Activated CD8-positive, alpha-beta T cell treated with anti-CD3 and anti-CD28 coated beads, Interleukin-2, amount 10 ng/mL, durations not matched to agents 7 days and 5 days (primary cell): ENCODE measurements at regions not wholly inside any gene's neighbourhood (a gene's known extent, or its start where the extent isn't known, plus 50 kb on each side); places are given as distances from the start of the nearest gene placed in this dataset.

ENCODE experiments used
- ATAC-seq: fragments of 150-1000 bp; cut with Tn5 transposase; one replicate; pipeline ENCODE4 v1.10.0; 2021; ENCODE audit warnings: moderate library complexity
- CTCF ChIA-PET: fragments of 350-600 bp; sonication (Branson Sonifier 250); formaldehyde crosslinking; loops from one replicate; lab custom pipeline; 2021; ENCODE audit warnings: antibody characterized with exemption; lab: Charles Lee
- POLR2A ChIA-PET: fragments of 350-600 bp; sonication (Branson Sonifier 250); formaldehyde crosslinking; loops from one replicate; lab custom pipeline; 2021; ENCODE audit warnings: antibody characterized with exemption; lab: Charles Lee
- DNase-seq: peaks from one replicate; pipeline ENCODE4 v3.0.0-alpha.2; 2020
- H3K27ac Mint-ChIP-seq: one replicate; pipeline ENCODE4 v1.8.0; 2021; ENCODE audit warnings: mild to moderate bottlenecking, mixed read lengths
- H3K27me3 Mint-ChIP-seq: one replicate; pipeline ENCODE4 v1.8.0; 2021; ENCODE audit warnings: low read depth, mixed read lengths
- H3K36me3 Mint-ChIP-seq: one replicate; pipeline ENCODE4 v1.8.0; 2021; ENCODE audit warnings: low read depth, mixed read lengths
- H3K4me1 Mint-ChIP-seq: one replicate; pipeline ENCODE4 v1.8.0; 2021; ENCODE audit warnings: low read depth, mixed read lengths
- H3K4me3 Mint-ChIP-seq: one replicate; pipeline ENCODE4 v1.8.0; 2021; ENCODE audit warnings: mild to moderate bottlenecking, mixed read lengths
- H3K9me3 Mint-ChIP-seq: one replicate; pipeline ENCODE4 v1.8.0; 2022; ENCODE audit warnings: mixed read lengths; ENCODE audit not compliant: insufficient read depth

DNA sequence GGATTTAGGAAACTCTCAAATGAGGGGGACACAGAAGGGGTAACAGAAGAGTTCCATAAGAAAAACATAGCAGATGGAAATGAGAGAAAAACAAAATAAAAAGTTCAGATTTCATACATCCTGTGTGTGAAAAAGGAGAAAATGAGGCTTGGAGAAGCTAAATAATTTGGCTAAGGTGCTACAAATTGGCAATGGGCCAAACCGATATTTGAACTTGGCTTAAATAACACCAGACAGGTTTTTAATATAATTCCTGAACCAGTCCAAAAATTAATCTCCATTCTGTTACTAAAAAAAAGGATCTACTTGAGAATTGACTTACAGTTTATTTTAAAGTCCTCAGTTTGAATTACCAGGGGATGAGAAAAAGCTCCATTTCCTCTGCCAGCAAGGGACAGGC is 342.9 kb upstream of the DPH6 start:
- Mint-ChIP-seq H3K27me3 (no peaks in the 10 kb centered on the region), H3K4me1 (no peaks in the 10 kb centered on the region), H3K36me3 (no peaks in the 10 kb centered on the region), H3K27ac (no peak overlapping the region), H3K9me3 (no peaks in the 10 kb centered on the region), H3K4me3 (no peak overlapping the region)
- no peak for ATAC-seq
- DNase-seq, result no peak
- CTCF ChIA-PET, result no interaction called here
- POLR2A ChIA-PET, result no interaction called here

DNA sequence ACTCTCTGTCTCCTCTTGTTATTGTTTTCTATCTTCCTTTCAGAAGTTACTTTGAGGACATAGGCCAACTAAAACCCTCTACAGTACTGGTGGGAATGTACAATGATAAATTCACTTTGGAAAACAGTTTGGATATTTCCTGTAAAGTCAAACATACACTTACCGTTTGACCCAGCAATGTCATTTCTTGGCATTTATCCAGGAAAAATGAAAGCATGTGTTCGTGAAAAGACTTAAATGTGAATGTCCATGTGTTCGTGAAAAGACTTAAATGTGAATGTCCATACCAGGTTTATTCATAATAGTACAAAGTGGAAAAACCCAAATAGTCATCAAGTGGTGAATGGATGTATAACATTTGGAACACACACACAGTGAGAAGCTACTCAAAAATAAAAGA is 361.5 kb upstream of the DPH6 start:
- Mint-ChIP-seq H3K36me3 (no peaks in the 10 kb centered on the region), H3K4me1 (no peaks in the 10 kb centered on the region), H3K9me3 (no peaks in the 10 kb centered on the region), H3K27me3 (no peaks in the 10 kb centered on the region), H3K4me3 (no peak overlapping the region), H3K27ac (no peak overlapping the region)
- ATAC-seq, result no peak
- POLR2A ChIA-PET, result no interaction called here
- CTCF ChIA-PET, result no interaction called here
- DNase-seq, result no peak

DNA sequence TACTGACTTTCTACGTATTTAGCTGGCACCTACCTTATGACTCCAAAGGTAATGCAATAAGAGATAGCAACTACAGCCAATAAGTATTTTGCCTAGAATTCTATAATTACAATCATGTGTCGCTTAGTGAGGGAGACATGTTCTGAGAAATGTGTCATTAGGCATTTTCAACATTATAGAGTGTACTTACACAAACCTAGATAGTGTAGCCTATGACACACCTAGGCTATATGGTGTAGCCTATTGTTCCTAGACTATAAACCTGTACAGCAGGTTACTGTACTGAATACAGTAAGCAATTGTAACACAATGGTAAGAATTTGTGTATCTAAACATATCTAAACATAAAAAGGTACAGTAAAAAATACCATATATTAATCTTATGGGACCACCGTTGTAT is 363.4 kb upstream of the DPH6 start:
- no peak for DNase-seq
- no peak overlapping the region for H3K27ac Mint-ChIP-seq
- CTCF ChIA-PET, result no interaction called here
- H3K36me3 Mint-ChIP-seq, result no peaks in the 10 kb centered on the region
- no peaks in the 10 kb centered on the region for H3K4me1 Mint-ChIP-seq
- POLR2A ChIA-PET, result no interaction called here
- H3K27me3 Mint-ChIP-seq, result no peaks in the 10 kb centered on the region
- ATAC-seq, result no peak
- no peaks in the 10 kb centered on the region for H3K9me3 Mint-ChIP-seq
- no peak overlapping the region for H3K4me3 Mint-ChIP-seq

DNA sequence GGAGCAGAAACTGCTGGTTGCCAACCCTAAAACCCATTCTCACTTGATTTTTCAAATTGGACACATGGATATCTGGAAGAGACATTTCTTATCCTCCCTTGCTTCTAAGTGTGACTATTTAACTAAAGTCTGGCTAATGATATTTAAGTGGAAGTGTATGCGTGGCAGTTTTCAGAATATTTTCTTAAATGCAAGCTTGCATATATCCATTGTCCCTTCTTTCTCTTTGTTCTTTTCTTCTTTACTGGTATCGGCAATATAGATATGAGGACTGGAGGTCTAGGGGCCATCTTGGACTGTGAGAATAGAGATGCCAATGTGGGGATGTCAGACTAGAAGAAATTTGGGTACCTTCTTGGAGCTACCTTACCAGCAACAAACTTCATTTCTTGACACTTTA is 364.3 kb upstream of the DPH6 start:
- ATAC-seq, result no peak
- CTCF ChIA-PET, result no interaction called here
- Mint-ChIP-seq H3K9me3 (no peaks in the 10 kb centered on the region), H3K27me3 (no peaks in the 10 kb centered on the region), H3K4me1 (no peaks in the 10 kb centered on the region), H3K27ac (no peak overlapping the region), H3K4me3 (no peak overlapping the region), H3K36me3 (no peaks in the 10 kb centered on the region)
- POLR2A ChIA-PET, result no interaction called here
- no peak for DNase-seq

DNA sequence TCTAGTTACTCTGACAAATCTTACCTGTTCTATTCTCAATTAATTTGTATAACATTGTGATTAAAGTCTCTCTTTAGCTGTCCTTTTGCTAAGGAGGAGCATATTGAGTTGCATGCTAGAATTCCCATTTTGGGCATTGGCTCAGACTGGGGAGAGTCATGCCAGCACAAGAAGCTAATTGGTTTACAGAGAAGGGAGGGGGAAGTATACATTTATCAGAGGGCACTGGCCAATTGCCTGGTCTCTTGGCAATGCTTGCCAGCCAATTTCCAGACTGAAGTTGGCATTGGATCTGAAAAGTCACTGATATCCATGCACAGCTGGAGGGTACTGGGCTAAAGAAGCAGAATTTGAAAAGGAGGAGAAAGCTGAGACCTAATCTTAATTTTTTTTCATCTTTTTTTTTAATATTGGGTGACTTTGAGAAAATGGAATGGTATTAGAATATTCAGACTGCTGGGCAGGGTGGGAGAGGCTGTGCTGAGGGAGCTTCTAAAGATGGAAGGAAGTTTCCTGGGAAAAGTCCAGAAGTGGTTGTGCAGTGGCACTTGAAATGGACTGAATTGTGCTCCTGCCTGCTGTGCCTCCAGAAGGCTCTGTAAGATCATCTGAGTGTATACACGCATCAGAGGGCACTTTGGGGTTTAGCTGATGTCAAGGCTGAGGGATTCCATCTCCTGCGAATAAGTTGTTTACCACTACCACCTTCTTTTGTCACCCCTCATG is 365.2 kb upstream of the DPH6 start:
- no peaks in the 10 kb centered on the region for H3K9me3 Mint-ChIP-seq
- no peaks in the 10 kb centered on the region for H3K4me1 Mint-ChIP-seq
- DNase-seq (no peak), ATAC-seq (no peak)
- CTCF ChIA-PET, result no interaction called here
- H3K36me3 Mint-ChIP-seq, result no peaks in the 10 kb centered on the region
- POLR2A ChIA-PET, result no interaction called here
- no peak overlapping the region for H3K4me3 Mint-ChIP-seq
- no peak overlapping the region for H3K27ac Mint-ChIP-seq
- H3K27me3 Mint-ChIP-seq, result no peaks in the 10 kb centered on the region

DNA sequence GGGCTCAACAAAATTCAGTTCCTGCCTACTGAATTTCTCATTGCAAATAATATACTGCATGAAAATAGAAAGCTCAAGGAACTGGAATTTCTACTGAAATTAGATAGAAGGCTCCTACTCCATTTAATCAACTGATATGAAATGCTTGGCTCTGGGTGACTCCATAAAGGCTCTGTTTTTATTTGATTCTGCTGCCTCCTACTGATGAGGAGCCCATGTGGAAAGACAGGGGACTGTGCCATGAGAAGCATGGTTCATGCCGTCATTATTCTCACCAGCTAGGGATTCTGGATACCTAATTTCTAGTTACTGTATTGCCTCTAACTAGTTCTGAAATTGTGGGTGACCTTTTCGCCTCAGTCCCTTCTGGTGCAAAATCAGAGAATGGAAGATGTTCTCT is 366.2 kb upstream of the DPH6 start:
- CTCF ChIA-PET, result no interaction called here
- no peaks in the 10 kb centered on the region for H3K27me3 Mint-ChIP-seq
- POLR2A ChIA-PET, result no interaction called here
- H3K4me3 Mint-ChIP-seq, result no peak overlapping the region
- no peaks in the 10 kb centered on the region for H3K4me1 Mint-ChIP-seq
- no peak overlapping the region for H3K27ac Mint-ChIP-seq
- DNase-seq, result no peak
- ATAC-seq, result no peak
- H3K36me3 Mint-ChIP-seq, result no peaks in the 10 kb centered on the region
- no peaks in the 10 kb centered on the region for H3K9me3 Mint-ChIP-seq

DNA sequence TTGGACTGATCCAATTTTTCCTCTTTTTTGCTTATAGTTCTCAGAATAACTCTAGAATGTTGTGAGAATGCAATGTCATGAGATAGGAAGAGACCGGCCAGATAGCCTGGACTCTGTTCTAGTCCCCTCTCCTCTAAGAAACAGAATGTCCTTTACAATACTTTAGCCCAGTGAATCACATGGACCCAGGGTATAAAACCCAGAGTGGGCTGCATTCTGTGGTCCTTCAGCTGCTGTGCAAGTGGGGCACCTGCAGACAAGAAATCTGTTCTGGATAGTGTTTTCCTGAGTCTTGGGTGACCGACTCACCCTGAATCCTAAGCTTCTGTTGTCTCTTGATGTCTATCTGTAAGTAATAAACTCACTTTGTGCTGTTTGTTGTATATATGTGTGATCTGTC is 368.6 kb upstream of the DPH6 start:
- Mint-ChIP-seq H3K27ac (no peak overlapping the region), H3K36me3 (no peaks in the 10 kb centered on the region), H3K27me3 (no peaks in the 10 kb centered on the region), H3K4me3 (no peak overlapping the region), H3K9me3 (peaks cover 4% of the 10 kb centered on the region), H3K4me1 (no peaks in the 10 kb centered on the region)
- POLR2A ChIA-PET, result no interaction called here
- CTCF ChIA-PET, result no interaction called here
- DNase-seq (no peak), ATAC-seq (no peak)

DNA sequence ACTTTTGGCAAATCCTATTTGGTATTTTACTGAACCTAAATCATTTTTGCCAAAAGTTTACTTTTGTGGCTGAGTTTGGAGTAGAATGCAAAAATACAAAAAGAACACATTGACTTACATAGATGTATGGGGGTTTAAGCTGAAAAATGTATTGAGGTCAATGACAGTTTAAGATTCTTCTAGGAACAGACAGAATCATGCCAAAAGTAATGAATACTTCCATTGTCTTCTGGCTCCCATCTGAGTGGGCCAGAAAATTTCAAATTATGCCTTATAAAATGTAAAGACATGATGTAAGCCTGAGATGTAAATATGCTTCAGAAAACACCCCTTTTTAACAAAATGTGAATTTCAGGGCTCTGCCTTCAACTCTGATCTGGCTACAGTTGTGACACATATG is 375.1 kb upstream of the DPH6 start:
- Mint-ChIP-seq H3K4me1 (no peaks in the 10 kb centered on the region), H3K36me3 (no peaks in the 10 kb centered on the region), H3K9me3 (peaks cover 4% of the 10 kb centered on the region), H3K4me3 (no peak overlapping the region), H3K27ac (no peak overlapping the region), H3K27me3 (no peaks in the 10 kb centered on the region)
- no peak for ATAC-seq
- ChIA-PET CTCF (no interaction called here), POLR2A (no interaction called here)
- no peak for DNase-seq

DNA sequence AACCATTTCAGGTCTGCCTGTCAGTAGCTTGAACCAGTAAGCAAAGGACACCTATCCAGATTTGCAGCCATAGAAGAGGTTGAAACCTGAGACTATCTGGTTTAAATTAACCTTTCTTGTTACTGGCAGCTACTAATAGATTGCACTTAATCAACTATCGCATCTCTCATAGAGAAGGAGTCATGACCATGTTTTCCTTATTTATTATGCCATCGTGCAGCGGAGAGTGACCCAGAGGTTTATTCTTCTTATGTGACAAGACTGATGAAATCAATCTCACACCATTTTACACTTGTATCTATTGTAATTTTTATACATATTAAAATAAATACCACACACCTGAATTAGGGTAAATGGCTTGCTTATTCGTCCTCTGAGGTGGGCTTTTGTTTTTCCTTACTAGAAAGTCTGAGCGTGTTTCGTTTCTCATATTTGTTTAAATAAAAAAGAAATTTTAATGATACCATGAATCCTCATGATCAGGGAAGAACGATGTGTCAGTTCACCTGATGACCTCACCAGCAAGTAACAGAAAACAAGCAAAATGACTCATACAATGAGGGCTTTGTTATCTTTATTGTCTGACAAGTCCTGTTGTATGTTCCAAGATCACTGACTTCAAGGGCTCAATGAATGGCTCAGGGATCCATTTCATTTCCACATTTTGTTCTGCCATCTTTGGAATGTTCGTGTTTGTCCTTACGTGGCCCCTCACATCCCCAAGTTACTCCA is 379.5 kb upstream of the DPH6 start:
- Mint-ChIP-seq H3K4me1 (no peaks in the 10 kb centered on the region), H3K9me3 (no peaks in the 10 kb centered on the region), H3K27ac (no peak overlapping the region), H3K36me3 (no peaks in the 10 kb centered on the region), H3K4me3 (no peak overlapping the region), H3K27me3 (no peaks in the 10 kb centered on the region)
- ATAC-seq (no peak), DNase-seq (no peak)
- ChIA-PET POLR2A (no interaction called here), CTCF (no interaction called here)

DNA sequence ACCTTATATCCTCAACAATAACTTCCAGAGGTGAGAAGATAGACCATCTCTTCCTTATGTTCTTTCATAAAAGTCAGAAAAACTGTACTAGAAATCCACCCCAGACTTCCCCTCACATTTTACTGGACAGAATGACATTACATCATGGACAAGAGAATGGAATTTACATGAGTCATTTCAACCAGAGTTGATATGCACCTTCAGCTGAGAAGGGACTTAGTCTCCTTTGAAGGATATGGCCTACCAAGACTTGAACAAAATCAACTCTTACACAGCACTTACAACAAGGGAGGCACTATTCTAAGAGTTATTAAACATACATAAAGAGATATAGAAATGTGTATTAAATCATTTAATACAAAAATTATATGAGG is 380.0 kb upstream of the DPH6 start:
- no peak for ATAC-seq
- H3K27ac Mint-ChIP-seq, result no peak overlapping the region
- no peaks in the 10 kb centered on the region for H3K36me3 Mint-ChIP-seq
- H3K9me3 Mint-ChIP-seq, result no peaks in the 10 kb centered on the region
- H3K4me3 Mint-ChIP-seq, result no peak overlapping the region
- no peaks in the 10 kb centered on the region for H3K4me1 Mint-ChIP-seq
- POLR2A ChIA-PET, result no interaction called here
- H3K27me3 Mint-ChIP-seq, result no peaks in the 10 kb centered on the region
- DNase-seq, result no peak
- CTCF ChIA-PET, result no interaction called here

DNA sequence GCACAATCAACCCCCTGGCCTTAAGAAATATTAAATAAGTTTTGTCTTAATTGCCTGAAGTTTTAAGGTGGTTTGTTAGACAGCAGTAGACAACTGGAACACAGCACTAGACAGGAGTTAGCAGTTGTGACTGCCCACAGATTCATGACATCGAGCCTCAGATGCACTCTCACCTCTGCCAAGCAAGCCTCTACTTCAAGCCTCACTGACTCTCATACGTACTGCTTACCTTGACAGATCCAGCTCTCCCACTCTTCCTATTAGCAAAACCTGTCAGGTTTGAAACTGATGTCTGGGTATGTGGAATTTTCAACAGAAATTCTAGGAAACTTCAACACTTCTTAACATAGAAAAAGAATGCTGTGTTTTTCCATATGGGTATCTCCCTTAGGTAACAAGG is 382.9 kb upstream of the DPH6 start:
- no peaks in the 10 kb centered on the region for H3K27me3 Mint-ChIP-seq
- no peak overlapping the region for H3K4me3 Mint-ChIP-seq
- ChIA-PET CTCF (no interaction called here), POLR2A (no interaction called here)
- no peaks in the 10 kb centered on the region for H3K36me3 Mint-ChIP-seq
- no peak overlapping the region for H3K27ac Mint-ChIP-seq
- ATAC-seq, result no peak
- no peaks in the 10 kb centered on the region for H3K9me3 Mint-ChIP-seq
- DNase-seq, result no peak
- no peaks in the 10 kb centered on the region for H3K4me1 Mint-ChIP-seq

DNA sequence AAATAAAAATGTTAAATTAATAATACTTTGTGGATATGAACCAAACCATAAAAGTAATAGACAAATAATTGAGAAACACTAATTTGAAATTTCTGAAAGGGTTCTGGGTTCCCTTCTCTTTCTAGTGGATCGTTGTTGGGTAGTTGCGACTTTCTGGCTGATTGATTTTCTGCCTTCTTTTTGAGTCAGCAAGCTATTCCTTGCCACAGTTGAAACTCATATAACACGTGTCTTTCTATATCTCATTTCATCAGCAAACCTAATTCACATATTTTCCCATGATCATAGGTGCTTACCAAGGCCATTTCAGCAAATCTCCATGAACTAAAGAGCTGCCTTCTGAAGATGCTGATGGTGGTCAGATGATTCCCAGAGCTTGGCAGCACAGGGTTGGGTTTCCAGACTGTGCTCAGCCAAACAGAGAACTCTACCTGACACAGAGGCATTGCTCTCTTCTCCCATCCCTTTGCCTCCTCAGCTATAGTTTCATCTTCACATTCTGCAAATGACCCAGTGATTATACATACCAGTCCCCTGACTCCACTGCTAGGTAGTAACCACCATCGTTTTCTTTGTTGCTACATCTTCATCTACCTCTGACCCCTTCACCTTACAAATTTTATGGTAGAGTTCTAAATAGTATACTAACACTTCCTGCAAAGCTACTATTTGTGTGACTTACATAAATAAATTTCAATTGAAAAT is 383.9 kb upstream of the DPH6 start:
- Mint-ChIP-seq H3K4me1 (no peaks in the 10 kb centered on the region), H3K9me3 (no peaks in the 10 kb centered on the region), H3K27ac (no peak overlapping the region), H3K36me3 (no peaks in the 10 kb centered on the region), H3K4me3 (no peak overlapping the region), H3K27me3 (no peaks in the 10 kb centered on the region)
- no peak for ATAC-seq
- no peak for DNase-seq
- CTCF ChIA-PET, result no interaction called here
- POLR2A ChIA-PET, result no interaction called here
